Ascending aorta (tissue), 2 donors: ENCODE measurements at regions not wholly inside any gene's neighbourhood (a gene's known extent, or its start where the extent isn't known, plus 50 kb on each side); places are given as distances from the start of the nearest gene placed in this dataset.

ENCODE experiments used
- DNase-seq, 2 donors: peaks; one replicate each; pipeline ENCODE4 v3.0.0-alpha.2; 2019; ENCODE audit warnings: low spot score in 2 of 2
- H3K27ac ChIP-seq, 2 donors: fragments of 200-600 bp; sonication (generic); one replicate each; pipeline ENCODE4 v1.5.1; 2016 to 2017; ENCODE audit warnings: mild to moderate bottlenecking in 1 of 2
- H3K27me3 ChIP-seq: fragments of 200-600 bp; sonication (generic); one replicate; pipeline ENCODE4 v1.5.1; 2017
- H3K36me3 ChIP-seq, 2 donors: fragments of 200-600 bp; sonication (generic); one replicate each; pipeline ENCODE4 v1.5.1; 2016
- H3K4me1 ChIP-seq, 2 donors: fragments of 200-600 bp; sonication (generic); one replicate each; pipeline ENCODE4 v1.5.1; 2016 to 2017; ENCODE audit warnings: mild to moderate bottlenecking in 1 of 2
- H3K4me3 ChIP-seq, 2 donors: fragments of 200-600 bp; sonication (generic); one replicate each; pipeline ENCODE4 v1.5.1; 2016 to 2017; ENCODE audit warnings: mild to moderate bottlenecking in 1 of 2
- H3K9me3 ChIP-seq, 2 donors: fragments of 200-600 bp; sonication (generic); one replicate each; pipeline ENCODE4 v1.5.1; 2016
- intact Hi-C: fragments of 100-400 bp; cut with DNase I; formaldehyde crosslinking; loops from one replicate; pipeline ENCODE4 v1.15.1; 2023
- TF ChIP-seq, protein P1 (sequence below), 3 experiments: fragments of 200-600 bp in 2 of 3; fragments of 450-650 bp in 1 of 3; sonication (generic) in 2 of 3; IDR thresholded peaks; one replicate each; pipeline ENCODE4 v1.5.1; 2016 to 2019; ENCODE audit warnings: antibody characterized with exemption in 3 of 3, mild to moderate bottlenecking in 1 of 3, moderate library complexity in 1 of 3

GRCh38 chr14:38836539-38836938 is 266.5 kb downstream of the SEC23A start:
- H3K4me3 ChIP-seq = no peak overlapping the region
- intact Hi-C loops = no loop called here
- H3K9me3 ChIP-seq = no peaks in the 10 kb centered on the region
- no peaks in the 10 kb centered on the region for H3K27me3 ChIP-seq
- TF ChIP-seq, protein P1, sequence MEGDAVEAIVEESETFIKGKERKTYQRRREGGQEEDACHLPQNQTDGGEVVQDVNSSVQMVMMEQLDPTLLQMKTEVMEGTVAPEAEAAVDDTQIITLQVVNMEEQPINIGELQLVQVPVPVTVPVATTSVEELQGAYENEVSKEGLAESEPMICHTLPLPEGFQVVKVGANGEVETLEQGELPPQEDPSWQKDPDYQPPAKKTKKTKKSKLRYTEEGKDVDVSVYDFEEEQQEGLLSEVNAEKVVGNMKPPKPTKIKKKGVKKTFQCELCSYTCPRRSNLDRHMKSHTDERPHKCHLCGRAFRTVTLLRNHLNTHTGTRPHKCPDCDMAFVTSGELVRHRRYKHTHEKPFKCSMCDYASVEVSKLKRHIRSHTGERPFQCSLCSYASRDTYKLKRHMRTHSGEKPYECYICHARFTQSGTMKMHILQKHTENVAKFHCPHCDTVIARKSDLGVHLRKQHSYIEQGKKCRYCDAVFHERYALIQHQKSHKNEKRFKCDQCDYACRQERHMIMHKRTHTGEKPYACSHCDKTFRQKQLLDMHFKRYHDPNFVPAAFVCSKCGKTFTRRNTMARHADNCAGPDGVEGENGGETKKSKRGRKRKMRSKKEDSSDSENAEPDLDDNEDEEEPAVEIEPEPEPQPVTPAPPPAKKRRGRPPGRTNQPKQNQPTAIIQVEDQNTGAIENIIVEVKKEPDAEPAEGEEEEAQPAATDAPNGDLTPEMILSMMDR (IDR thresholded peaks at IDR 0.05) = no peak
- H3K4me1 ChIP-seq = peaks cover 0 to 2% of the 10 kb centered on the region in 2 donors
- H3K27ac ChIP-seq = no peak overlapping the region
- DNase-seq = no peak
- H3K36me3 ChIP-seq = no peaks in the 10 kb centered on the region

- Histone ChIP-seq H3K27ac (no peak overlapping the region), H3K4me1 (peaks cover 0 to 2% of the 10 kb centered on the region in 2 donors), H3K36me3 (no peaks in the 10 kb centered on the region), H3K9me3 (no peaks in the 10 kb centered on the region), H3K4me3 (no peak overlapping the region), H3K27me3 (no peaks in the 10 kb centered on the region)
- no peak for DNase-seq
- intact Hi-C loops = no loop called here
- TF ChIP-seq, protein P1 (IDR thresholded peaks at IDR 0.05) = no peak
These were observed 267.2 kb downstream of the SEC23A start for GRCh38 chr14:38835874-38836273.

DNA sequence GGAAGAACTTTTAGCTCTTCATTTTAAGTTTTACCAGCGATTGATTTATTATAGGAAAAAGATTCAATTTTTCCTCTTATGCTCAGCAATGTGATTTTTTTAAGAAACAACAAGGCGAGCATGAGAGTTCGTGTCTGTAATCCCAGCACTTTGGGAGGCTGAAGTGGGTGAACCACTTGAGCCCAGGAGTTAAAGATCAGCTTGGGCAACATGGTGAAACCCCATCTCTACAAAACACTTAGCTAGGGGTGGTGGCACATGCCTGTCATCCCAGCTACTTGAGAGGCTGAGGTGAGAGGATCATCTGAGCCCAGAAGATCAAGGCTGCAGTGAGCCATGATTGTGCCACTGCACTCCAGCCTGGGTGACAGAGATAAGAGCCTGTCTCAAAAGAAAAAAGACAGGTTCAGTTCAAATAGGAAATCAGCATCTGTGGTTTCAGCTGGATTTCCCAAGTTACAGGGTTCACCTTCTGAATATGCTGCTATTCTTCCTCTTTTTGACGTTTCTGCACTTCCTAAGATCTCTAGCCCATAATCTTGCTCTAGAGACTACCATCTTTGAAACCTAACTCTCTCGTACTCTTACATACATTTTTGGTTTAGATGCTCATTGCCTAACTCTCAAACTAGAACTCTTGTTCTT is 274.7 kb downstream of the SEC23A start:
- H3K27me3 ChIP-seq = no peaks in the 10 kb centered on the region
- H3K4me1 ChIP-seq = peaks cover 0 to 3% of the 10 kb centered on the region in 2 donors
- no peak overlapping the region for H3K27ac ChIP-seq
- DNase-seq = no peak
- no peaks in the 10 kb centered on the region for H3K36me3 ChIP-seq
- TF ChIP-seq, protein P1 (IDR thresholded peaks at IDR 0.05) = no peak
- no peak overlapping the region for H3K4me3 ChIP-seq
- H3K9me3 ChIP-seq = no peaks in the 10 kb centered on the region
- intact Hi-C loops = no loop called here

DNA sequence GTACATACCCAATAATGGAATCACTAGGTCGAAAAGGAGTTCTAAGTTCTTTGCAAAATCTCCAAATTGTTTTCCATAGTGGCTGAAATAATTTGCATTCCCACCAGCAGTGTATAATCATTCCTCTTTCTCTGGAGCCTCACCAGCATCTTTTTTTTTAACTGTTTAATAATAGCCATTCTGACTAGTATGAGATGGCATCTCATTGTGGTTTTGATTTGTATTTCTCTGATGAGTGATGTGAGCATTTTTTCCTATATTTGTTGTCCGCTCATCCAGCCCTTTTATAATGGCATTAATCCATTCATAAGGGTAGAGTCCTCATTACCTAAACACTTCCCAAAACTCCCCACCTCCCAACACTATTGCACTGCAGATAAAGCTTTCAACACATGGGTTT is 278.3 kb downstream of the SEC23A start:
- Histone ChIP-seq H3K9me3 (no peaks in the 10 kb centered on the region), H3K27ac (no peak overlapping the region), H3K36me3 (no peaks in the 10 kb centered on the region), H3K4me1 (peaks cover 0 to 3% of the 10 kb centered on the region in 2 donors), H3K4me3 (no peak overlapping the region), H3K27me3 (no peaks in the 10 kb centered on the region)
- TF ChIP-seq, protein P1 (IDR thresholded peaks at IDR 0.05) = no peak
- DNase-seq = no peak
- intact Hi-C loops = no loop called here

- H3K27me3 ChIP-seq = no peaks in the 10 kb centered on the region
- intact Hi-C loops = no loop called here
- no peak for DNase-seq
- H3K4me1 ChIP-seq = no peaks in the 10 kb centered on the region
- no peak overlapping the region for H3K27ac ChIP-seq
- H3K4me3 ChIP-seq = no peak overlapping the region
- H3K36me3 ChIP-seq = no peaks in the 10 kb centered on the region
- H3K9me3 ChIP-seq = no peaks in the 10 kb centered on the region
- TF ChIP-seq, protein P1 (IDR thresholded peaks at IDR 0.05) = no peak
These were observed 284.5 kb downstream of the SEC23A start for GRCh38 chr14:38818555-38818954.
